LNCaP clone FGC (cell line): ENCODE measurements at regions not wholly inside any gene's neighbourhood (a gene's known extent, or its start where the extent isn't known, plus 50 kb on each side); places are given as distances from the start of the nearest gene placed in this dataset.
A peak's percentile ranks its signal among the peaks of the same experiment; 100 is the strongest.

Experiments used
- DNase-seq: peaks from one replicate; pipeline ENCODE4 v3.0.0-alpha.2; 2011; ENCODE audit warnings: low read depth
- H3K4me3 ChIP-seq: 2 replicates; pipeline ENCODE4 v1.5.1; 2011; ENCODE audit warnings: mild to moderate bottlenecking, low read depth, low read length, control low read depth
- CTCF ChIP-seq: IDR thresholded peaks from 2 replicates; pipeline ENCODE4 v1.5.1; 2012; ENCODE audit warnings: mild to moderate bottlenecking; ENCODE audit not compliant: control insufficient read depth, insufficient read depth; ENCODE audit errors: extremely low read depth

DNA sequence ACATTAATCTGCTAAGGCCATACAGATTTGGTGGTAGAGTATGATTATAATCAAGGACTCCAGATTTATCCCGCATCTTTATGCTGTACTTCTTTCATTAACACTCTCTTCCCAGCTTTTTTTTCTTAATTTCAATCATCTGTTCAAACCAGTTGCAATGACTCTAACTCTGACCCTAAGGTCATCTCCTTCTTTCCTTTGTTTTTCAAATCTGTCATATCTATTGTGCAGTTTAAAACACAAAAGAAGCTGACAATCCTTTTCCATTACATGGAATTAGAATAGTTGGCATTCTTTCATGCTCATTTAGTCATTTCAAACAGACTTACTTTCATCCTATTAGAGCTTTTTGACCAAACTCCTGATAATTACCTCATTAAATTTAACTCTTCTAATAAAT is 53.6 kb upstream of the GRM5 start:
- no peak overlapping the region for H3K4me3 ChIP-seq
- no peak for DNase-seq
- TF ChIP-seq CTCF: no peak

GRCh38 chr11:89125298-89125697 is 52.4 kb upstream of the TYR start:
- TF ChIP-seq CTCF: 0 out of 2 replicates have a peak, but pooled peaks have one; percentile 14
- no peak for DNase-seq
- no peak overlapping the region for H3K4me3 ChIP-seq
